GM12892 (cell line): ENCODE measurements at regions not wholly inside any gene's neighbourhood (a gene's known extent, or its start where the extent isn't known, plus 50 kb on each side); places are given as distances from the start of the nearest gene placed in this dataset.

Experiments used
- POLR2A ChIP-seq: IDR thresholded peaks from 2 replicates; pipeline ENCODE4 v1.6.1; 2011; ENCODE audit warnings: low read depth, low read length, control low read depth
- TAF1 ChIP-seq: IDR thresholded peaks from 2 replicates; pipeline ENCODE4 v1.6.1; 2011; ENCODE audit warnings: low read depth, mild to moderate bottlenecking, control low read depth, low read length, borderline replicate concordance

DNA sequence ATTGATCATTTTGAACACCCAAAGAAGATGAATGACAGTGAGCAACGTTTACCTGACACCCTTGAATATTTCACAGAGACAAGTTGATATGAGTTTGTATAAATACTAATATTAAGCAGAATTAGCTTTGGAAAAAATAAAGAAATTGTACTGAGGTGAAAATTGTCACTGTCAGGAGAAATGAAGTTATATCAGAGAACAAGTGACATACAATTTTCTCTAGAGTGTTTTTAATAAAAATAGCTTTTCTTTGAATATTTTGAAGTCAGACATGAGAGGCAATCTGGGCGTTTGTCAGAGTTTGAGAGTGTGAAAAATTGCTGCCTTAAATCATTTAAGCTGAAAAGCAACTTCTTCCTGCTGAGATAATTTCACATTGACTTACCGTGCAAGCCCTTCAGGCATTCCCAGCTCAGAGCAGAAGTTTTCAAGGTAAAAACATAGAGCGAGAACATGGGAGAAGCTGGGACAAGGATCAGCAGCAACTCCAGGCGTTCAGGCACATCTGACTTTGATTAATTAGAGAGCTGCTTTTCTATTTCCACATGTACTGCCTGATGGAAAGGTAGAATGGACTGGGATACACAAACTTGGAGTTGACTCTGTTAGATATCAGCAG, 535.9 kb downstream of the TFEC start:
- TF ChIP-seq POLR2A, result no peak
- TF ChIP-seq TAF1, result no peak
